Endothelial cell of umbilical vein (primary cell): ENCODE measurements at regions not wholly inside any gene's neighbourhood (a gene's known extent, or its start where the extent isn't known, plus 50 kb on each side); places are given as distances from the start of the nearest gene placed in this dataset.

Source experiments
- BruUV-seq: library from RNA; stranded (reverse); fragments of 400-500 nt; replicated peaks from 2 replicates; lab custom pipeline; 2021; lab: Mats Ljungman, UMichigan
- CTCF ChIA-PET: fragments of 300-600, 350-600 bp; sonication (Branson Sonifier 250); formaldehyde crosslinking; loops from one replicate; lab custom pipeline; 2021; ENCODE audit warnings: antibody characterized with exemption, inconsistent platforms; lab: Charles Lee
- POLR2A ChIA-PET: fragments of 300-600, 350-600 bp; sonication (Branson Sonifier 250); formaldehyde crosslinking; loops from one replicate; lab custom pipeline; 2021; ENCODE audit warnings: antibody characterized with exemption, inconsistent platforms; lab: Charles Lee
- DNase-seq: peaks from one replicate; pipeline ENCODE4 v3.0.0-alpha.2; 2011; ENCODE audit warnings: low read depth, low spot score
- FAIRE-seq: peaks from 2 replicates; lab custom pipeline; 2011; peaks lifted over from hg19 to GRCh38; lab: Jason Lieb, UNC
- H2AFZ ChIP-seq: 2 replicates; pipeline ENCODE4 v1.6.0; 2012; ENCODE audit warnings: low read depth, low read length, control low read depth, inconsistent platforms
- H3K27ac ChIP-seq: 2 replicates; pipeline ENCODE4 v1.5.1; 2011; ENCODE audit warnings: low read depth, mild to moderate bottlenecking, control low read depth, low read length, moderate library complexity; ENCODE audit not compliant: insufficient read depth
- H3K27me3 ChIP-seq, 2 experiments: 2 replicates each; pipeline versions ENCODE4 v1.6.0 to v1.6.1; 2011; ENCODE audit warnings: low read length in 2 of 2, mixed read lengths in 1 of 2; ENCODE audit not compliant: control insufficient read depth in 2 of 2, insufficient read depth in 2 of 2
- H3K36me3 ChIP-seq, 2 experiments: 2 replicates in 1 of 2; 3 replicates in 1 of 2; pipeline ENCODE4 v1.5.1; 2011; ENCODE audit warnings: low read length in 2 of 2, mild to moderate bottlenecking in 1 of 2, moderate library complexity in 1 of 2; ENCODE audit not compliant: control insufficient read depth in 2 of 2, insufficient read depth in 2 of 2; ENCODE audit errors: extremely low read depth in 1 of 2
- H3K4me1 ChIP-seq: 3 replicates; pipeline ENCODE4 v1.5.1; 2011; ENCODE audit warnings: mild to moderate bottlenecking, low read length; ENCODE audit not compliant: control insufficient read depth, insufficient read depth; ENCODE audit errors: extremely low read depth
- H3K4me2 ChIP-seq: 2 replicates; pipeline ENCODE4 v1.6.1; 2011; ENCODE audit warnings: low read length, control low read depth, mixed read lengths; ENCODE audit not compliant: insufficient read depth
- H3K4me3 ChIP-seq, 3 experiments: fragments of 200-600 bp in 1 of 3; sonication (generic), shearing (Covaris generic) in 1 of 3; replicated peaks in 1 of 3; 2 replicates each; pipeline ENCODE4 v1.5.1; 2011 to 2016; ENCODE audit warnings: control low read depth in 3 of 3, low read length in 3 of 3, mild to moderate bottlenecking in 2 of 3, inconsistent platforms in 1 of 3, low read depth in 1 of 3, moderate library complexity in 1 of 3; ENCODE audit not compliant: insufficient read depth in 1 of 3
- H3K79me2 ChIP-seq: 2 replicates; pipeline ENCODE4 v1.6.0; 2012; ENCODE audit warnings: low read length, inconsistent platforms; ENCODE audit not compliant: control insufficient read depth, insufficient read depth
- H3K9ac ChIP-seq: replicated peaks from 2 replicates; pipeline ENCODE3; 2011; ENCODE audit warnings: low read length, control low read depth; ENCODE audit not compliant: insufficient read depth; ENCODE audit errors: extremely low read depth
- H3K9me1 ChIP-seq: replicated peaks from 3 replicates; pipeline ENCODE4 v1.6.0; 2011; ENCODE audit warnings: mild to moderate bottlenecking, low read length; ENCODE audit not compliant: control insufficient read depth, insufficient read depth; ENCODE audit errors: extremely low read depth
- H3K9me3 ChIP-seq: replicated peaks from 2 replicates; pipeline ENCODE4 v1.5.1; 2012; ENCODE audit warnings: low read length, inconsistent platforms; ENCODE audit not compliant: control insufficient read depth, insufficient read depth
- H4K20me1 ChIP-seq: replicated peaks from 2 replicates; pipeline ENCODE3; 2011; ENCODE audit warnings: mild to moderate bottlenecking, low read length; ENCODE audit not compliant: control insufficient read depth, insufficient read depth; ENCODE audit errors: extremely low read depth
- EZH2 ChIP-seq: IDR thresholded peaks from 2 replicates; pipeline ENCODE4 v1.6.1; 2012; ENCODE audit warnings: borderline replicate concordance, low read depth, mild to moderate bottlenecking, moderate library complexity, low read length, inconsistent platforms; ENCODE audit not compliant: severe bottlenecking
- FOS ChIP-seq: IDR thresholded peaks from 2 replicates; pipeline ENCODE4 v1.6.1; 2011; ENCODE audit warnings: mild to moderate bottlenecking, low read length, moderate library complexity, borderline replicate concordance; ENCODE audit not compliant: insufficient read depth
- GATA2 ChIP-seq: IDR thresholded peaks from 2 replicates; pipeline ENCODE4 v1.7.0; 2011; ENCODE audit warnings: low read depth, mild to moderate bottlenecking, moderate library complexity, mixed read lengths, low read length; ENCODE audit not compliant: insufficient read length, insufficient read depth
- JUN ChIP-seq: IDR thresholded peaks from 2 replicates; pipeline ENCODE4 v1.6.1; 2011; ENCODE audit warnings: borderline replicate concordance, low read depth; ENCODE audit not compliant: insufficient read length, insufficient read depth
- MYC ChIP-seq: IDR thresholded peaks from one replicate; pipeline ENCODE4 v1.6.1; 2011; ENCODE audit warnings: mild to moderate bottlenecking, low read depth, low read length
- POLR2A ChIP-seq: IDR thresholded peaks from 2 replicates; pipeline ENCODE4 v1.6.1; 2012; ENCODE audit warnings: low read depth, mild to moderate bottlenecking, control low read depth, low read length
- POLR2AphosphoS5 ChIP-seq: IDR thresholded peaks from 2 replicates; pipeline ENCODE4 v1.6.1; 2012; ENCODE audit warnings: low read depth, mild to moderate bottlenecking, control low read depth, low read length, moderate library complexity; ENCODE audit not compliant: insufficient read depth
- dilution Hi-C: fragments of 300-500 bp; cut with MboI; formaldehyde crosslinking; loops from one replicate; pipeline ENCODE4 v1.15.0; 2019; ENCODE audit warnings: low sequenced_read_pairs; ENCODE audit not compliant: extremely low pct_ligation_motif_present
- intact Hi-C: fragments of 100-400 bp; cut with micrococcal nuclease; formaldehyde crosslinking; loops from one replicate; pipeline ENCODE4 v1.10.0; 2022
- TF ChIP-seq, protein P1 (sequence below), 2 donors: IDR thresholded peaks; 1 replicate in 1 of 2; 2 replicates in 1 of 2; pipeline ENCODE4 v1.5.1; 2011; ENCODE audit warnings: low read length in 2 of 2, mild to moderate bottlenecking in 2 of 2, moderate library complexity in 2 of 2, control low read depth in 1 of 2, inconsistent platforms in 1 of 2, low read depth in 1 of 2; ENCODE audit not compliant: insufficient read depth in 1 of 2; ENCODE audit errors: extremely low read depth in 1 of 2
- TF ChIP-seq, protein P2 (sequence below): IDR thresholded peaks from 2 replicates; pipeline ENCODE4 v1.6.1; 2011; ENCODE audit not compliant: insufficient read depth, insufficient read length

DNA sequence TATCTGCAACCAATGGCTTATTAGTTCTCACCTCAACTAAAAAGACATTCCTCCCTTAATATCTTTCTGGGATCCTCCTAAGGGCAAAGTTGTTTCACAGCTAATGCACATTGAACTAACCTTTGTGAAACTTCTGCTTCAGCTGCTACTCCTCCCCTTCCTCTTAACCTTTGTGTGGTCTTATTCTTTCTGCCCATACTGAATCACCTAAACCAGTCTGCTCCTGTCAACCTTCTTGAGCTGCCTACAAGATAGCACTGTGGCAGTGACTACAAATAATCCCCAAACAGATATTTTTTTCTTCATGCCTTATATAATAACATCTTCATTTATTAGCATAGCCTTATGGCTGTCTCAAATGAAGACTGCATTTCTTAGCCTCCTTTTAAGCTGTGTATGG, 1077.4 kb upstream of the ATXN7L3B start:
- H3K9ac ChIP-seq, result no peak overlapping the region
- H3K36me3 ChIP-seq, result no peaks in the 10 kb centered on the region
- H2AFZ ChIP-seq, result no peak overlapping the region
- ChIA-PET CTCF (no interaction called here), POLR2A (no interaction called here)
- no peaks in the 10 kb centered on the region for H3K4me1 ChIP-seq
- TF ChIP-seq FOS (no peak), MYC (no peak), POLR2A (no peak), JUN (no peak), EZH2 (no peak), POLR2AphosphoS5 (no peak), GATA2 (no peak)
- TF ChIP-seq, protein P1, sequence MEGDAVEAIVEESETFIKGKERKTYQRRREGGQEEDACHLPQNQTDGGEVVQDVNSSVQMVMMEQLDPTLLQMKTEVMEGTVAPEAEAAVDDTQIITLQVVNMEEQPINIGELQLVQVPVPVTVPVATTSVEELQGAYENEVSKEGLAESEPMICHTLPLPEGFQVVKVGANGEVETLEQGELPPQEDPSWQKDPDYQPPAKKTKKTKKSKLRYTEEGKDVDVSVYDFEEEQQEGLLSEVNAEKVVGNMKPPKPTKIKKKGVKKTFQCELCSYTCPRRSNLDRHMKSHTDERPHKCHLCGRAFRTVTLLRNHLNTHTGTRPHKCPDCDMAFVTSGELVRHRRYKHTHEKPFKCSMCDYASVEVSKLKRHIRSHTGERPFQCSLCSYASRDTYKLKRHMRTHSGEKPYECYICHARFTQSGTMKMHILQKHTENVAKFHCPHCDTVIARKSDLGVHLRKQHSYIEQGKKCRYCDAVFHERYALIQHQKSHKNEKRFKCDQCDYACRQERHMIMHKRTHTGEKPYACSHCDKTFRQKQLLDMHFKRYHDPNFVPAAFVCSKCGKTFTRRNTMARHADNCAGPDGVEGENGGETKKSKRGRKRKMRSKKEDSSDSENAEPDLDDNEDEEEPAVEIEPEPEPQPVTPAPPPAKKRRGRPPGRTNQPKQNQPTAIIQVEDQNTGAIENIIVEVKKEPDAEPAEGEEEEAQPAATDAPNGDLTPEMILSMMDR (IDR thresholded peaks at IDR 0.05; ENCODE audit: extremely low read depth in 1 of 2, insufficient read depth in 1 of 2, low read depth in 1 of 2, low read length in 2 of 2), result no peak
- TF ChIP-seq, protein P2, sequence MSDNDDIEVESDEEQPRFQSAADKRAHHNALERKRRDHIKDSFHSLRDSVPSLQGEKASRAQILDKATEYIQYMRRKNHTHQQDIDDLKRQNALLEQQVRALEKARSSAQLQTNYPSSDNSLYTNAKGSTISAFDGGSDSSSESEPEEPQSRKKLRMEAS, result no peak
- no peak overlapping the region for H3K4me2 ChIP-seq
- DNase-seq, result no peak
- peaks cover under 1% of the 10 kb centered on the region for H3K9me3 ChIP-seq
- H3K9me1 ChIP-seq, result no peaks in the 10 kb centered on the region
- no TSS peak for BruUV-seq
- H3K79me2 ChIP-seq, result no peaks in the 10 kb centered on the region
- no peaks in the 10 kb centered on the region for H3K27me3 ChIP-seq
- no peak for FAIRE-seq
- intact Hi-C loops, result no loop called here
- dilution Hi-C loops, result no loop called here
- H3K4me3 ChIP-seq, result no peak overlapping the region
- no peak overlapping the region for H3K27ac ChIP-seq
- no peaks in the 10 kb centered on the region for H4K20me1 ChIP-seq
